Inflammatory macrophage (primary cell): ENCODE measurements at regions not wholly inside any gene's neighbourhood (a gene's known extent, or its start where the extent isn't known, plus 50 kb on each side); places are given as distances from the start of the nearest gene placed in this dataset.
"Not testable (repeated sequence)": the region's sequence is repeated elsewhere in the genome, so short reads cannot be mapped to it uniquely, and the experiment has no call there.

Source experiments
- DNase-seq, 2 donors: peaks; one replicate each; pipeline ENCODE4 v3.0.0-alpha.2; 2020 to 2022

- DNase-seq = not testable (repeated sequence)
Observed at GRCh38 chr5:71343994-71344393, 111.5 kb upstream of the BDP1 start.

- not testable (repeated sequence) for DNase-seq
Observed at GRCh38 chr5:71372601-71373000, 82.8 kb upstream of the BDP1 start.

DNA sequence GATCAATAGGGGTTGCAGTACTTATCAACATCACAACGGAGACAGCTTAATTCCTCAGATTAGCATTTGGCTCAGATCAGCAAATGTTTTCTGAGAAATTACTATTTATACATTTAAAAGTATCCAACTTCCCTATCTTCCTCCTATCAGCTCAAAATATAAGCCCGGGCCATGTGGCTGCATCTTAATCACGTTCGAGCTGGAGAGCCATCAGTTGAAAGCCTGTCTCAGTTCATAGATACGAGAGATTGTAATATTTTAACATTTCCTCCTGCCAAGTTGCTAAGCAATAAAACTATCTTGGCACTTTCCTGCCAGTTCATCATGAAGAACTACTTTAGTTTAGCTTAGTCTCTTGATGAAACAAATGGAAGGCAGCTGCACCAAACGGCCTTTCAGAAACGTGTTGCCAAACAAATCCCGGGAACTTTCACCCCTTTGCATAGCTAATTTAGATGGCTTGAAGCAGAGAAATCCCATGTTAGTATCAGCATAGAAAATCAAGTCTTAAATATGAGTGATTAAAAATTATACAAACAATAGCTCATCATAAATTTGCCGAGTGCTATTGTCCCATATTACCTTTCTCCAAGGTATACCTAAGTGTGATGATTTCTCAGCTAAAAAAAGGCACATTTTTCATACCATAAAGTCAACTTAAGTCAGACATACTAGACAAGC, 82.3 kb upstream of the BDP1 start:
- DNase-seq = not testable (repeated sequence)

DNA sequence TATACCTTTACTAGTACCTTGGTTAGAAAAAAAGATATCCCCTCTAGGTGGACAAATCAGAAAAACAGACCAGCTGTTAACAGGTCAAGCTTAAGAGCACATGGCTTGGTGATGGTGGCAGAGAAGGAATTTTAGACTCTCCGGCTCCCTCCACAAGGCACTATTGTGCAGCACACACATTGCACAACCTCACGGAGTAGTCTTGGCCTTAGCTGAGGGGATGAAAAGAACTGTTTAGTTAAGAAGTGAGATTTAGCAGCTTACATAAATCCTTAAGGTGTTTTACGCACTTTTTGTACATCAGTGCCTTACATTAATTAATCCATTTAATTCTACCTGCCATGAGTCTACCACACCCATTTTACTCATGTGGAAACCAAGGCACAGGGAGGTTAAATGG, 71.2 kb upstream of the BDP1 start:
- not testable (repeated sequence) for DNase-seq

DNA sequence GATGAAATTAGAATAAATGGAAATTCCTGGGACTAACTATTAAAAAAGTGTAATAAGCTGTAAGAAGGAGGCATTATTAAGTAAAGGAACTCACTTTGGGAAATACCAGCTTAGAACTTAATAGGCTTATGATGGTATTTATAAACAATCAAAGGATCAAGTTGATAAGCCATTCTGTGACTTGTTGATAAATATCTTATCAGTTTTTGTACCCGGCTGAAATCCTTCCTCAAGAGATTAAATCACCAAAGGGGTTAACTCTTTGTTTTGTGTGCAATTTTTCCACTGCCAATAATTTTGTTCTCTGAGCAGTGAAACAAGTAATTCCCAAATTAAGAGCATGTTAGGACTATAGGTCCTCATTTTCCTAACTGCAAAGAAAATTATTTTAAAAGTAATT, 70.7 kb upstream of the BDP1 start:
- no peak for DNase-seq

DNA sequence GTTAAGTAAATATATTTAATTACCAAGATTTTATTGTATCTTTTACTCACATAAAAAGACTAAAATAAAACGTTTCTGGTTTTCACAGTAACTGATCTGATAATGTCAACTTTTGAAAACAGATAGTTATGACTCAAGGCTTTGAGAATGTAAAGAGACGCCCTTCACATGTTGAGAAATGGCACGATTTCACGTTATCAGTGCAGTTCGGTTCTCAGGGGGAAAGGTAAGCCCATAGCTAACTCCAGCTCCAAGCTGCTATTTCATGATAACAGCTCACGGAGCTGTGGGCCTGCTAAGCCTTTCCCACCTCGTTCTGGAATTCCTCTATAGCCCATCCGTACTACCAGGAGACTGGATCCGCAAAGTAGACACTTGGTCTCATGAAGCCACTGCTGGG, 70.2 kb upstream of the BDP1 start:
- not testable (repeated sequence) for DNase-seq

DNA sequence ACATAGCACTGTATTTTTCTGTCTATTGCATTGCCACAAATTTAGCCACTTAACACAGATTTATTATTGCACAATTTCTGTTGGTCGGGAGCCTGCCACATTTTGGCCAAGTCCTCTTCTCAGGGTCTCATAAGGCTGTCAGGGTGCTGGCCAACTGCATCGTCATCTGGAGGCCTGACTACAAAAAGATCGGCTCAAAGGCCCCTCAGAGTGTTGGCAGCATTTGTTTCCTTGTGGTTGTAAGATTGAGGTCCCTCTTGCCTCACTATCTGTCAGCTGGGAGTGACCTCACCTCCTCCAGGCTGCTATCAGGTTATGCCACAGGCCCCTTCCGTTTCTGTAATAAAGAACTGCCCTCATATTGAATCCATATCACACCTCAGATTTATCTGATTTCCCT, 67.3 kb upstream of the BDP1 start:
- peak; percentile 2 to 34 for DNase-seq

DNA sequence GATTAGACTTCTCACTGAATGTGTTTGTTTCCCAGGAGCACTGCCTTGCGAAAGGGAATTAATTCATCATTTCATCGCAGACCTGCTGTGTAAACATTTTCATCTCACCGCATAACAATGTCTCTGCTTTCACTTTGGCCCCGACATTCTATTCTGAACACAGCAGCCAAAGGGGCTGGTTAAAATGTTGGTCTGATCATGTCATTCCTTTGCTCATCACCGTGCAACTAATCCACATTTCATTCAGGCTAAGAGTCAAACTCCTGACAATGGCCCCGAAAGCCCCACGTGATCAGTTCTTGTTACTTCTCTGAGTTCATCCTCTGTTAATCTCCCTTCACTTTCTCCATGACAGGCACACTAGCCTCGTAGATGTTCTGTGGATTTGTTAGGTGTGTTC, 57.1 kb upstream of the BDP1 start:
- not testable (repeated sequence) for DNase-seq

DNA sequence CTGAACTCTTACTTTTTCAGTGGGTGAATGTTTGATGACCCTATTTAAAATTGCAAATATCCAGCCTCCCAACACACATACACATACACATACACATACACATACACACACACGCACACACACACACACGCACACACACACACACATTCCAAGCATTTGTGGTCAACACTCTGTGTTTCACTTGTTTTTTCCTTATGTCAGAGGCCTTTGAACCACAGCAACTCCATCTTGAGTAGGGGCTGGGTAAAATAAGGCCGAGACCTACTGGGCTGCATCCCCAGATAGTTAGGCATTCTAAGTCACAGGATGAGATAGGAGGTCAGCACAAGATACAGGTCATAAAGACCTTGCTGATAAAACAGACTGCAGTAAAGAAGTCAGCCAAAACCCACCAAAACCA, 56.6 kb upstream of the BDP1 start:
- not testable (repeated sequence) for DNase-seq

GRCh38 chr5:71399443-71399842, 56.0 kb upstream of the BDP1 start:
- DNase-seq = not testable (repeated sequence)

- DNase-seq = not testable (repeated sequence)
Observed at GRCh38 chr5:71400626-71401025, 54.8 kb upstream of the BDP1 start.

- not testable (repeated sequence) for DNase-seq
Observed at GRCh38 chr5:71401150-71401549, 54.3 kb upstream of the BDP1 start.

GRCh38 chr5:71401564-71401963, 53.9 kb upstream of the BDP1 start:
- DNase-seq = not testable (repeated sequence)

- not testable (repeated sequence) for DNase-seq
Observed at GRCh38 chr5:71404441-71404840, 51.0 kb upstream of the BDP1 start.

DNA sequence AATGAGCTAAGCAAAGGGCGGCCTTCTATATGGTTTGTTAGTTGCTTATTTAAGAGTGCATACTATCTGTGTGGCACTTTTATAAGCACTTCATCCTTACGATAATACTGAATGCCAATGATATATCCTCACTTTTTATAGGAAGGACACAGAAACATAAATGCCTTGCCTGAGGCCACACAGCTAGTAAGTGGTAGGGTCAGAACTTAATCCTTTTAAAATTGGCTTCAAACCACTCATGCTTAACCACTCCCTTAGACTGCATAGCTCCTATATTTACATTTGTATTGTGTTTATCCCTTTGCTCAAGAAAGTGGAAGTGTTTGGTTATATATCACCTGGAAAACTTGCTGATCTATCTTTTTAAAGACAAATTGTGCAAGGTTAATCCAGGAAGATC, 50.5 kb upstream of the BDP1 start:
- DNase-seq = not testable (repeated sequence)
